Hepatocyte (in vitro differentiated cells): ENCODE measurements at regions not wholly inside any gene's neighbourhood (a gene's known extent, or its start where the extent isn't known, plus 50 kb on each side); places are given as distances from the start of the nearest gene placed in this dataset.

ENCODE experiments used
- EZH2 ChIP-seq: fragments of 200-600 bp; sonication (generic); IDR thresholded peaks from 2 replicates; pipeline ENCODE4 v1.6.1; 2016; ENCODE audit warnings: antibody characterized with exemption, mild to moderate bottlenecking, borderline replicate concordance
- TF ChIP-seq, protein P1 (sequence below): fragments of 200-600 bp; sonication (generic); IDR thresholded peaks from 2 replicates; pipeline ENCODE4 v1.5.1; 2016; ENCODE audit warnings: antibody characterized with exemption, mild to moderate bottlenecking; ENCODE audit not compliant: poor library complexity

- no peak for TF ChIP-seq EZH2
- TF ChIP-seq, protein P1, sequence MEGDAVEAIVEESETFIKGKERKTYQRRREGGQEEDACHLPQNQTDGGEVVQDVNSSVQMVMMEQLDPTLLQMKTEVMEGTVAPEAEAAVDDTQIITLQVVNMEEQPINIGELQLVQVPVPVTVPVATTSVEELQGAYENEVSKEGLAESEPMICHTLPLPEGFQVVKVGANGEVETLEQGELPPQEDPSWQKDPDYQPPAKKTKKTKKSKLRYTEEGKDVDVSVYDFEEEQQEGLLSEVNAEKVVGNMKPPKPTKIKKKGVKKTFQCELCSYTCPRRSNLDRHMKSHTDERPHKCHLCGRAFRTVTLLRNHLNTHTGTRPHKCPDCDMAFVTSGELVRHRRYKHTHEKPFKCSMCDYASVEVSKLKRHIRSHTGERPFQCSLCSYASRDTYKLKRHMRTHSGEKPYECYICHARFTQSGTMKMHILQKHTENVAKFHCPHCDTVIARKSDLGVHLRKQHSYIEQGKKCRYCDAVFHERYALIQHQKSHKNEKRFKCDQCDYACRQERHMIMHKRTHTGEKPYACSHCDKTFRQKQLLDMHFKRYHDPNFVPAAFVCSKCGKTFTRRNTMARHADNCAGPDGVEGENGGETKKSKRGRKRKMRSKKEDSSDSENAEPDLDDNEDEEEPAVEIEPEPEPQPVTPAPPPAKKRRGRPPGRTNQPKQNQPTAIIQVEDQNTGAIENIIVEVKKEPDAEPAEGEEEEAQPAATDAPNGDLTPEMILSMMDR, result no peak
Measured at GRCh38 chr1:98211271-98211845, 290.5 kb upstream of the DPYD start.
